GM12878 (cell line): ENCODE measurements at regions not wholly inside any gene's neighbourhood (a gene's known extent, or its start where the extent isn't known, plus 50 kb on each side); places are given as distances from the start of the nearest gene placed in this dataset.

Experiments used
- ATAC-seq: fragments of 200-7000 bp; cut with Tn5 transposase; 3 replicates; pipeline ENCODE4 v1.9.1; 2020; ENCODE audit warnings: mild to moderate bottlenecking, moderate library complexity
- BruUV-seq: library from RNA; stranded (reverse); fragments of 400-500 nt; replicated peaks from 2 replicates; lab custom pipeline; 2021; lab: Mats Ljungman, UMichigan
- CTCF ChIA-PET: fragments of 300-600 bp; sonication (Branson Sonifier 250); formaldehyde crosslinking; extraction: SDS; loops from one replicate; lab custom pipeline; 2021; ENCODE audit warnings: inconsistent platforms; lab: Yijun Ruan, JAX
- POLR2A ChIA-PET: fragments of 350-600 bp; formaldehyde crosslinking; extraction: SDS; loops from one replicate; lab custom pipeline; 2021; ENCODE audit warnings: inconsistent platforms; lab: Charles Lee
- RAD21 ChIA-PET: fragments of 300-600 bp; sonication (Branson Sonifier 250); formaldehyde crosslinking; loops from one replicate; lab custom pipeline; 2023; ENCODE audit warnings: antibody characterized with exemption; ENCODE audit not compliant: unreplicated experiment; lab: Charles Lee
- SMC1A ChIA-PET: fragments of 300-600 bp; sonication (Branson Sonifier 250); formaldehyde crosslinking; loops from one replicate; lab custom pipeline; 2023; ENCODE audit not compliant: unreplicated experiment, uncharacterized antibody; lab: Charles Lee
- DNase-seq: peaks from one replicate; pipeline ENCODE4 v3.0.0-alpha.2; 2011; ENCODE audit warnings: low read depth, low spot score
- FAIRE-seq: peaks from 3 replicates; lab custom pipeline; 2011; peaks lifted over from hg19 to GRCh38; lab: Jason Lieb, UNC
- H2AFZ ChIP-seq: 2 replicates; pipeline ENCODE4 v1.6.0; 2011; ENCODE audit warnings: low read depth, low read length, control low read depth; ENCODE audit not compliant: control insufficient read depth
- H3K27ac ChIP-seq: 2 replicates; pipeline ENCODE4 v1.5.1; 2011; ENCODE audit warnings: control low read depth; ENCODE audit not compliant: control insufficient read depth, insufficient read depth
- H3K27me3 ChIP-seq, 2 experiments: replicated peaks in 1 of 2; 2 replicates each; pipeline versions ENCODE4 v1.6.0 to v1.6.1; 2011; ENCODE audit warnings: low read length in 1 of 2; ENCODE audit not compliant: control insufficient read depth in 2 of 2, insufficient read depth in 2 of 2
- H3K36me3 ChIP-seq, 2 experiments: 2 replicates each; pipeline ENCODE4 v1.5.1; 2011; ENCODE audit warnings: low read length in 1 of 2; ENCODE audit not compliant: control insufficient read depth in 2 of 2, insufficient read depth in 2 of 2
- H3K4me1 ChIP-seq: 2 replicates; pipeline ENCODE4 v1.6.1; 2011; ENCODE audit warnings: mild to moderate bottlenecking, low read length, moderate library complexity, mixed read lengths; ENCODE audit not compliant: control insufficient read depth, insufficient read depth
- H3K4me2 ChIP-seq: 2 replicates; pipeline ENCODE4 v1.6.0; 2011; ENCODE audit warnings: control low read depth; ENCODE audit not compliant: control insufficient read depth, insufficient read depth
- H3K4me3 ChIP-seq: fragments of 200-600 bp; sonication (generic); 2 replicates; pipeline ENCODE4 v1.5.1; 2016
- H3K79me2 ChIP-seq: 2 replicates; pipeline ENCODE4 v1.6.0; 2011; ENCODE audit warnings: low read length; ENCODE audit not compliant: control insufficient read depth, insufficient read depth
- H3K9ac ChIP-seq: 2 replicates; pipeline ENCODE4 v1.8.0; 2011; ENCODE audit warnings: low read length, control low read depth, mixed read lengths; ENCODE audit not compliant: control insufficient read depth, insufficient read depth
- H3K9me3 ChIP-seq: replicated peaks from 3 replicates; pipeline ENCODE4 v1.5.1; 2011; ENCODE audit warnings: mild to moderate bottlenecking, low read length; ENCODE audit not compliant: control insufficient read depth, insufficient read depth
- H4K20me1 ChIP-seq: 2 replicates; pipeline ENCODE4 v1.6.0; 2011; ENCODE audit not compliant: control insufficient read depth, insufficient read depth
- ASH2L ChIP-seq: fragments of 300-600, 200-600 bp; sonication (generic); IDR thresholded peaks from 2 replicates; pipeline ENCODE4 v1.6.1; 2017; ENCODE audit warnings: low read depth, mild to moderate bottlenecking, borderline replicate concordance
- CREB1 ChIP-seq: IDR thresholded peaks from 2 replicates; pipeline ENCODE4 v1.6.1; 2012; ENCODE audit warnings: low read depth, mild to moderate bottlenecking, inconsistent platforms
- CTCF ChIP-seq, 3 experiments: IDR thresholded peaks in 2 of 3; conservative IDR thresholded peaks in 1 of 3; 2 replicates each; pipeline ENCODE4 v1.5.1; 2011; ENCODE audit warnings: low read depth in 3 of 3, low read length in 3 of 3, mild to moderate bottlenecking in 3 of 3, control low read depth in 2 of 3, moderate library complexity in 2 of 3, inconsistent platforms in 1 of 3, mixed read lengths in 1 of 3; ENCODE audit not compliant: control insufficient read depth in 2 of 3, insufficient read depth in 1 of 3; ENCODE audit errors: extremely low read depth in 1 of 3
- DPF2 ChIP-seq: fragments of 450-650 bp; IDR thresholded peaks from 2 replicates; pipeline ENCODE4 v1.6.1; 2017; ENCODE audit warnings: mild to moderate bottlenecking
- E4F1 ChIP-seq: fragments of 450-650 bp; IDR thresholded peaks from 2 replicates; pipeline ENCODE4 v1.6.1; 2018; ENCODE audit warnings: borderline replicate concordance, mild to moderate bottlenecking; ENCODE audit not compliant: partially characterized antibody
- EP300 ChIP-seq, 2 experiments: fragments of 150-350 bp in 1 of 2; IDR thresholded peaks; 2 replicates each; pipeline ENCODE4 v1.6.1; 2011 to 2012; ENCODE audit warnings: low read depth in 2 of 2, low read length in 2 of 2, borderline replicate concordance in 1 of 2, improper control_type of control experiment in 1 of 2, inconsistent platforms in 1 of 2; ENCODE audit not compliant: control insufficient read depth in 1 of 2
- ESRRA ChIP-seq: IDR thresholded peaks from 2 replicates; pipeline ENCODE4 v1.6.1; 2012; ENCODE audit warnings: mild to moderate bottlenecking, low read length, improper control_type of control experiment
- GATAD2B ChIP-seq: fragments of 450-650 bp; conservative IDR thresholded peaks from 2 replicates; pipeline ENCODE4 v1.6.1; 2017; ENCODE audit warnings: low read depth, mild to moderate bottlenecking, moderate library complexity
- MEF2B ChIP-seq: fragments of 450-650 bp; IDR thresholded peaks from 2 replicates; pipeline ENCODE4 v1.6.1; 2018; ENCODE audit warnings: mild to moderate bottlenecking, moderate library complexity; ENCODE audit not compliant: partially characterized antibody, poor library complexity, severe bottlenecking
- NR2C2 ChIP-seq: IDR thresholded peaks from 2 replicates; pipeline ENCODE4 v1.6.1; 2011; ENCODE audit warnings: borderline replicate concordance, low read depth; ENCODE audit not compliant: control insufficient read depth, insufficient read length
- PAX8 ChIP-seq: fragments of 450-650 bp; IDR thresholded peaks from 2 replicates; pipeline ENCODE4 v1.6.1; 2017; ENCODE audit warnings: mild to moderate bottlenecking, moderate library complexity
- RAD51 ChIP-seq: fragments of 450-650 bp; IDR thresholded peaks from 2 replicates; pipeline ENCODE4 v1.6.1; 2016; ENCODE audit warnings: moderate library complexity, mild to moderate bottlenecking, inconsistent platforms
- SUPT20H ChIP-seq: IDR thresholded peaks from 2 replicates; pipeline ENCODE4 v1.6.1; 2011; ENCODE audit warnings: low read depth, mild to moderate bottlenecking, low read length, moderate library complexity, borderline replicate concordance; ENCODE audit not compliant: control insufficient read depth
- ZNF217 ChIP-seq: fragments of 450-650 bp; IDR thresholded peaks from 2 replicates; pipeline ENCODE4 v1.6.1; 2017; ENCODE audit warnings: antibody characterized with exemption, mild to moderate bottlenecking
- ZZZ3 ChIP-seq: IDR thresholded peaks from 2 replicates; pipeline ENCODE4 v1.6.1; 2011; ENCODE audit warnings: low read depth; ENCODE audit not compliant: control insufficient read depth, insufficient read length
- WGBS: methylation state at CpG from one replicate; pipeline ENCODE4 v1.1.6; 2016; ENCODE audit warnings: low lambda C conversion rate; ENCODE audit not compliant: insufficient replicate concordance, insufficient coverage; ENCODE audit errors: missing lambda C conversion rate; 5-methylcytosine and 5-hydroxymethylcytosine counted together
- in situ Hi-C: fragments of 300-500 bp; cut with MboI; formaldehyde crosslinking; loops from 9 replicates; pipeline ENCODE4 v1.14.3; 2018; ENCODE audit warnings: mixed read lengths
- intact Hi-C: fragments of 100-400 bp; cut with micrococcal nuclease; formaldehyde crosslinking; loops from one replicate; pipeline ENCODE4 v1.14.2; 2022; ENCODE audit not compliant: unreplicated experiment

GRCh38 chr3:164864454-164864853 lies 213.8 kb downstream of the SI start:
- Histone ChIP-seq H4K20me1 (no peaks in the 10 kb centered on the region), H3K36me3 (no peaks in the 10 kb centered on the region), H2AFZ (no peak overlapping the region), H3K4me2 (no peak overlapping the region), H3K4me1 (no peaks in the 10 kb centered on the region), H3K27ac (no peak overlapping the region), H3K9ac (no peak overlapping the region), H3K9me3 (no peaks in the 10 kb centered on the region), H3K4me3 (no peak overlapping the region), H3K27me3 (no peaks in the 10 kb centered on the region), H3K79me2 (no peaks in the 10 kb centered on the region)
- BruUV-seq: no TSS peak
- CTCF ChIA-PET: interaction anchor here (0.8 kb wide), 1 partner anchor 8 kb away, joined by 3 read pairs; no protein-coding TSS in a partner anchor
- FAIRE-seq: no peak
- SMC1A ChIA-PET: interaction anchor here (0.9 kb wide), 1 partner anchor 12 kb away, joined by 3 read pairs; no protein-coding TSS in a partner anchor
- POLR2A ChIA-PET: no interaction called here
- WGBS: 0% methylated on average over 1 of the region's 1 CpG
- no peak for DNase-seq
- RAD21 ChIA-PET: no interaction called here
- intact Hi-C loops (no loop called here), in situ Hi-C loops (no loop called here)
- TF ChIP-seq CTCF (IDR thresholded peaks at IDR 0.05 in 2 of 3, conservative IDR thresholded peaks at IDR 0.05 in 1 of 3; ENCODE audit: control insufficient read depth in 2 of 3, extremely low read depth in 1 of 3, insufficient read depth in 1 of 3, low read depth in 3 of 3, low read length in 3 of 3): no peak
- no peak for TF ChIP-seq ASH2L
- no peak for TF ChIP-seq SUPT20H
- TF ChIP-seq ESRRA: no peak
- no peak for TF ChIP-seq ZZZ3
- TF ChIP-seq NR2C2: no peak
- TF ChIP-seq GATAD2B: no peak
- no peak for TF ChIP-seq E4F1
- TF ChIP-seq PAX8: no peak
- TF ChIP-seq DPF2: no peak
- TF ChIP-seq CREB1: no peak
- no peak for TF ChIP-seq RAD51
- no peak for TF ChIP-seq MEF2B
- no peak for TF ChIP-seq ZNF217
- no peak for TF ChIP-seq EP300 (IDR thresholded peaks at IDR 0.05; ENCODE audit: borderline replicate concordance in 1 of 2, control insufficient read depth in 1 of 2, low read depth in 2 of 2, low read length in 2 of 2)
- no peak for ATAC-seq
